Lower leg skin (tissue), 3 donors: ENCODE measurements at regions not wholly inside any gene's neighbourhood (a gene's known extent, or its start where the extent isn't known, plus 50 kb on each side); places are given as distances from the start of the nearest gene placed in this dataset.

Experiments used
- POLR2A ChIP-seq, 2 donors: fragments of 450-650 bp; IDR thresholded peaks; one replicate each; pipeline ENCODE4 v1.6.1; 2016 to 2017; ENCODE audit warnings: antibody characterized with exemption in 2 of 2, mild to moderate bottlenecking in 1 of 2, moderate library complexity in 1 of 2
- TF ChIP-seq, protein P1 (sequence below), 3 donors: fragments of 450-650 bp; IDR thresholded peaks; one replicate each; pipeline ENCODE4 v1.5.1; 2016; ENCODE audit warnings: antibody characterized with exemption in 3 of 3, mild to moderate bottlenecking in 3 of 3, moderate library complexity in 2 of 3

GRCh38 chr10:78932054-78932386 lies 136.7 kb upstream of the ZMIZ1 start:
- TF ChIP-seq POLR2A (IDR thresholded peaks at IDR 0.05): no peak
- TF ChIP-seq, protein P1, sequence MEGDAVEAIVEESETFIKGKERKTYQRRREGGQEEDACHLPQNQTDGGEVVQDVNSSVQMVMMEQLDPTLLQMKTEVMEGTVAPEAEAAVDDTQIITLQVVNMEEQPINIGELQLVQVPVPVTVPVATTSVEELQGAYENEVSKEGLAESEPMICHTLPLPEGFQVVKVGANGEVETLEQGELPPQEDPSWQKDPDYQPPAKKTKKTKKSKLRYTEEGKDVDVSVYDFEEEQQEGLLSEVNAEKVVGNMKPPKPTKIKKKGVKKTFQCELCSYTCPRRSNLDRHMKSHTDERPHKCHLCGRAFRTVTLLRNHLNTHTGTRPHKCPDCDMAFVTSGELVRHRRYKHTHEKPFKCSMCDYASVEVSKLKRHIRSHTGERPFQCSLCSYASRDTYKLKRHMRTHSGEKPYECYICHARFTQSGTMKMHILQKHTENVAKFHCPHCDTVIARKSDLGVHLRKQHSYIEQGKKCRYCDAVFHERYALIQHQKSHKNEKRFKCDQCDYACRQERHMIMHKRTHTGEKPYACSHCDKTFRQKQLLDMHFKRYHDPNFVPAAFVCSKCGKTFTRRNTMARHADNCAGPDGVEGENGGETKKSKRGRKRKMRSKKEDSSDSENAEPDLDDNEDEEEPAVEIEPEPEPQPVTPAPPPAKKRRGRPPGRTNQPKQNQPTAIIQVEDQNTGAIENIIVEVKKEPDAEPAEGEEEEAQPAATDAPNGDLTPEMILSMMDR (IDR thresholded peaks at IDR 0.05): no peak
